Tibial artery (tissue), 4 donors: ENCODE measurements at regions not wholly inside any gene's neighbourhood (a gene's known extent, or its start where the extent isn't known, plus 50 kb on each side); places are given as distances from the start of the nearest gene placed in this dataset.
"Not testable (repeated sequence)": the region's sequence is repeated elsewhere in the genome, so short reads cannot be mapped to it uniquely, and the experiment has no call there.

Experiments used
- DNase-seq, 2 donors: peaks; one replicate each; pipeline ENCODE4 v3.0.0-alpha.2; 2019
- H3K27ac ChIP-seq, 2 donors: fragments of 200-600 bp; sonication (generic) in 1 of 2; 1 replicate in 1 of 2; 2 replicates in 1 of 2; pipeline ENCODE4 v1.5.1; 2018 to 2019; ENCODE audit warnings: mild to moderate bottlenecking in 1 of 2
- H3K27me3 ChIP-seq, 2 donors: fragments of 200-600 bp; sonication (generic) in 1 of 2; one replicate each; pipeline versions ENCODE4 v1.5.1 to v1.6.0; 2016 to 2019
- H3K36me3 ChIP-seq, 3 donors: fragments of 200-600 bp; sonication (generic) in 2 of 3; one replicate each; pipeline ENCODE4 v1.5.1; 2016 to 2019; ENCODE audit warnings: mild to moderate bottlenecking in 2 of 3
- H3K4me1 ChIP-seq, 4 donors: fragments of 200-600 bp; sonication (generic) in 2 of 4; 1 replicate in 3 of 4; 2 replicates in 1 of 4; pipeline ENCODE4 v1.5.1; 2016 to 2019
- H3K4me3 ChIP-seq, 2 donors: fragments of 200-600 bp; sonication (generic) in 1 of 2; 1 replicate in 1 of 2; 2 replicates in 1 of 2; pipeline ENCODE4 v1.5.1; 2018 to 2019; ENCODE audit warnings: mild to moderate bottlenecking in 2 of 2
- H3K9me3 ChIP-seq, 3 donors: fragments of 200-600 bp; sonication (generic) in 1 of 3; one replicate each; pipeline ENCODE4 v1.5.1; 2016 to 2019
- intact Hi-C: fragments of 100-400 bp; cut with DNase I; formaldehyde crosslinking; loops from one replicate; pipeline ENCODE4 v1.15.0; 2023; ENCODE audit warnings: low total_unique reads
- TF ChIP-seq, protein P1 (sequence below), 2 experiments: fragments of 200-600 bp in 1 of 2; fragments of 450-650 bp in 1 of 2; IDR thresholded peaks; one replicate each; pipeline ENCODE4 v1.5.1; 2017 to 2019; ENCODE audit warnings: antibody characterized with exemption in 2 of 2, mild to moderate bottlenecking in 1 of 2, moderate library complexity in 1 of 2

DNA sequence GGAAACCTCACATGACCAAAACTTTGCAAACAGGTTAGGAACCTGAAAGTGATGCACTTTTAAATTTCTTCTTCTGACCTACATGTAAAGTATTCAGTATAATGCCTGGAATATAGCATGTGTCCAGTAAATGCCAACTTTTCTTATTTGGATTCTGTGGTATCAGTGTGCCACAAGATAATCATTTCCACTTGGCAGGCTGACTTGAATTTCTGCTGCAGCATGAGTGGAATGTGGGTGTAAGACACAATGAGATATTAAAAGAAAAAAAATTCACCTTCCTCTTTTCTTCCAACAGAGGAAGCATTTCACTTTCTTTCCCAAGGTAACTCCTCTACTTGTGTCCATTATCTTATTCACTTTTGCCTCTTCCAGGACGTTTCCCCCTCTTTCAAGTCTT, 141.9 kb upstream of the PRKD1 start:
- no peak overlapping the region for H3K4me3 ChIP-seq
- intact Hi-C loops = no loop called here
- H3K27ac ChIP-seq = no peak overlapping the region
- no peaks in the 10 kb centered on the region for H3K9me3 ChIP-seq
- H3K27me3 ChIP-seq = no peaks in the 10 kb centered on the region
- TF ChIP-seq, protein P1, sequence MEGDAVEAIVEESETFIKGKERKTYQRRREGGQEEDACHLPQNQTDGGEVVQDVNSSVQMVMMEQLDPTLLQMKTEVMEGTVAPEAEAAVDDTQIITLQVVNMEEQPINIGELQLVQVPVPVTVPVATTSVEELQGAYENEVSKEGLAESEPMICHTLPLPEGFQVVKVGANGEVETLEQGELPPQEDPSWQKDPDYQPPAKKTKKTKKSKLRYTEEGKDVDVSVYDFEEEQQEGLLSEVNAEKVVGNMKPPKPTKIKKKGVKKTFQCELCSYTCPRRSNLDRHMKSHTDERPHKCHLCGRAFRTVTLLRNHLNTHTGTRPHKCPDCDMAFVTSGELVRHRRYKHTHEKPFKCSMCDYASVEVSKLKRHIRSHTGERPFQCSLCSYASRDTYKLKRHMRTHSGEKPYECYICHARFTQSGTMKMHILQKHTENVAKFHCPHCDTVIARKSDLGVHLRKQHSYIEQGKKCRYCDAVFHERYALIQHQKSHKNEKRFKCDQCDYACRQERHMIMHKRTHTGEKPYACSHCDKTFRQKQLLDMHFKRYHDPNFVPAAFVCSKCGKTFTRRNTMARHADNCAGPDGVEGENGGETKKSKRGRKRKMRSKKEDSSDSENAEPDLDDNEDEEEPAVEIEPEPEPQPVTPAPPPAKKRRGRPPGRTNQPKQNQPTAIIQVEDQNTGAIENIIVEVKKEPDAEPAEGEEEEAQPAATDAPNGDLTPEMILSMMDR (IDR thresholded peaks at IDR 0.05) = no peak
- no peaks in the 10 kb centered on the region for H3K36me3 ChIP-seq
- no peak for DNase-seq
- H3K4me1 ChIP-seq = no peaks in the 10 kb centered on the region

DNA sequence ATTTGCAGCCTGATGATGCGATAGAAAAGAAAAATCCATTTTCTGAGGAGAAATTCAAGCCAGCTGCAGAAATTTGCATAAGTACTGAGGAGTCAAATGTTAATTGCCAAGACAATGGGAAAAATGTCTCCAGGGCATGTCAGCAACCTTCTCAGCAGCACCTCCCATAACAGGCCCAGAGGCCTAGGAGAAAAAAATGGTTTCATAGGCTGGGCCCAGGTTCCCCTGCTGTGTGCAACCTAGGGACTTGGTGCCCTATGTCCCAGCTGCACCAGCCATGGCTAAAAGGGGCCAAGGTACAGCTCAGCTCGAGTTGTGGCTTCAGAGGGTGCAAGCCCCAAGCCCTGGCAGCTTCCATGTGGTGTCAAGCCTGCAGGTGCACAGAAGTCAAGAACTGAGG, 144.8 kb upstream of the PRKD1 start:
- DNase-seq, H3K36me3 ChIP-seq, H3K9me3 ChIP-seq, H3K4me1 ChIP-seq, H3K27ac ChIP-seq, H3K4me3 ChIP-seq, H3K27me3 ChIP-seq, intact Hi-C loops: not testable (repeated sequence)

DNA sequence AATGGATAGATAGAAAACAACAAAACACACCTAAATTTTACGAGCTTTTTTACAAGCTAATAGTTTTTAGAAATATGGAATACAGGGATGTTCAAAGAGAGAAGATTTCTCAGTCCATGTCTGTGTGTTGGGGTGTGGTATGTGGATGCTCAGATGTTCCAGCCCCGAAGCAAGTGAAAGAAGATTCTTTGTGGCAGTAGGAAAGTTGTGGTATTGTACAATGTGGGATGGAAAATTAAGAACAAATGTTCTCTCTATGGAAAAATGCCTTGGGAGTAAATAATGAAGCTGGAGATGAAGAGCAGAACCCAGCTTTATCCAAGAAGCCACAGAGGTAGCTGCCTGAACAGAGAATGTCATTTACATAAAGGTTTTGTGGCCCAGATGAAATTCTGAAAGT, 150.3 kb upstream of the PRKD1 start:
- Histone ChIP-seq H3K27me3 (no peaks in the 10 kb centered on the region), H3K27ac (no peak overlapping the region), H3K4me1 (no peaks in the 10 kb centered on the region), H3K4me3 (no peak overlapping the region), H3K9me3 (no peaks in the 10 kb centered on the region), H3K36me3 (no peaks in the 10 kb centered on the region)
- TF ChIP-seq, protein P1 (IDR thresholded peaks at IDR 0.05) = no peak
- DNase-seq = no peak
- intact Hi-C loops = no loop called here

DNA sequence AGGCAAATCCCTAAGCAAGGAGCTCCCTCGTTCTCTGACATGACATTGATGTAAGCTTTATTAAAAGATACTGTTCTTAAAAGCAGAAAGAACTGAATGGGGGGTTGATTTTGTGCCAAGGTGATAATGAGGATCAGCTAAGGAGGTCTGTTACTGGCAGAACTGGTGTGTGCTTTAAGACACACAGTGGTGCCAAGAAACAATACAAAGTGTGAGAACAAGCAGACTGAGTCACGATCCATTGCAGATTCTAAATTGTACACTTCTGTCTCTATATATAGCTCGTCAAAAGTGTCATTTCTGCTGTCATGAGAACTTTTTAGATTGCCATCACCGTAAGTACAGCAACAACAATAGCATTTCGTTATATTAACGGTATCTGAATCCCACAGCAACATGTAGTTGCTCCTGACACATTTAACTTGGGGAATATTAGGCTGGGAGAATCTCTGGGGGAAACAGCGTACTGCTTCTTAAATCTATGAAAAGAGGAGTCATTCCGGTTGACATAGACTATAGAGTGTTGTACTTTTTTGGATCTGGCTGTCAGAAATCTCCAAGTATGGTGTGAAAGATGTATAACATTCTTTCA, 151.3 kb upstream of the PRKD1 start:
- Histone ChIP-seq H3K4me1 (no peaks in the 10 kb centered on the region), H3K4me3 (no peak overlapping the region), H3K36me3 (no peaks in the 10 kb centered on the region), H3K9me3 (no peaks in the 10 kb centered on the region), H3K27me3 (no peaks in the 10 kb centered on the region), H3K27ac (no peak overlapping the region)
- DNase-seq = no peak
- TF ChIP-seq, protein P1 (IDR thresholded peaks at IDR 0.05) = no peak
- intact Hi-C loops = no loop called here

DNA sequence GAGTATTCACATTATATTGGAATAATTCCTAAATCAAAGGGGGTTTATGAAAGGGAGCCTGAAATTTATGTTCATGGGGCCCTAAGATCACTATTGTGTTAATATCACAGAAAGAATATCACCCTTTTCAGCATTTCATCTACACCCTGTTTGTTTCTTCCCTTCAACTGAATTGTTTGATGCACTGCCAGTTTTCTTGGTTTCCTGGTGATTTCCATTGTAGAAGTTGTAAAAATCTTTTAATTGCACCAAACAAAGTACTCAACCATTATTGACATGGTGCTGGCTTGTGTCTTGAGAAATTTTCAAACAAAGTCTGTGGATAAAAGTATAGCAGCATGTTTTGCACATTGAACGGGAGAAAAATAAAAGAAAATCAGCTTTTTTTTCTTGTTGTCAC, 154.8 kb upstream of the PRKD1 start:
- Histone ChIP-seq H3K27ac (no peak overlapping the region), H3K36me3 (no peaks in the 10 kb centered on the region), H3K9me3 (no peaks in the 10 kb centered on the region), H3K4me1 (no peaks in the 10 kb centered on the region), H3K4me3 (no peak overlapping the region), H3K27me3 (no peaks in the 10 kb centered on the region)
- TF ChIP-seq, protein P1 (IDR thresholded peaks at IDR 0.05) = no peak
- DNase-seq = no peak
- intact Hi-C loops = no loop called here

DNA sequence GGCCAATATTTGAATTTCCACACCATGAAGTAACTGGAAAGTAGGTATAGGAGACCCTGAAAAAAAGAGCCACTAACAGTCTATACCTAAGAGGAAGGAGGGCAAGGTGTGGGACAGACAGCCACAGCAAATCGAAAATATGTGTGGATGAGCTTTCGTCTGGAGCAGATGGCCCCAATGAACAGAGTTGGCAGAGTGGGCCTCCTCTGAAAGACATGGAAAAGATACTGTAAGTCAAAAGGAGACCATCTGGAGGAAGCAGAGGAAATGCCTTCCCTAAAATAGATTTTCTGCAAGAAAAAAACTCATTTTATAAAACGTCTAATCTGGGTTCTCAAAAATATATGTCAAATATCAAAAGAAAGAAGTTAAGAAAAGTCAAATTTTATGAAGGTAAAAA, 157.2 kb upstream of the PRKD1 start:
- TF ChIP-seq, protein P1 (IDR thresholded peaks at IDR 0.05) = no peak
- no peaks in the 10 kb centered on the region for H3K4me1 ChIP-seq
- intact Hi-C loops = no loop called here
- no peak overlapping the region for H3K27ac ChIP-seq
- no peaks in the 10 kb centered on the region for H3K9me3 ChIP-seq
- H3K36me3 ChIP-seq = no peaks in the 10 kb centered on the region
- no peak overlapping the region for H3K4me3 ChIP-seq
- no peaks in the 10 kb centered on the region for H3K27me3 ChIP-seq
- DNase-seq = no peak
